ENCODE measurements at regions not wholly inside any gene's neighbourhood (a gene's known extent, or its start where the extent isn't known, plus 50 kb on each side); places are given as distances from the start of the nearest gene placed in this dataset.

GRCh38 chr16:5977329-5977728 is 879.7 kb upstream of the EEF2KMT start:
- Histone ChIP-seq H3K9ac (ENCODE audit: low read length) (no peak overlapping the region), H3K27me3 (ENCODE audit: insufficient read depth, low read length) (no peaks in the 10 kb centered on the region), H3K9me2 (ENCODE audit: insufficient read depth) (no peaks in the 10 kb centered on the region), H2AFZ (ENCODE audit: low read depth, low read length, poor library complexity, severe bottlenecking) (no peak overlapping the region), H3K9me3 (ENCODE audit: control insufficient read depth in 1 of 2, insufficient read depth in 1 of 2, low read depth in 1 of 2, low read length in 2 of 2) (peaks cover under 1 to 10% of the 10 kb centered on the region in 2 experiments; a peak in 2 of 4 replicates), H3K4me1 (ENCODE audit: control insufficient read depth in 1 of 2, insufficient read depth in 2 of 2, low read length in 2 of 2) (no peaks in the 10 kb centered on the region), H3K4me2 (ENCODE audit: low read length) (no peak overlapping the region), H4K20me1 (ENCODE audit: insufficient read depth) (no peaks in the 10 kb centered on the region), H3K4me3 (replicated peaks in 1 of 2; ENCODE audit: low read depth in 1 of 2, low read length in 2 of 2) (no peak overlapping the region), H3K36me3 (ENCODE audit: control insufficient read depth in 1 of 2, insufficient read depth in 2 of 2, low read length in 2 of 2) (no peaks in the 10 kb centered on the region), H3K79me2 (ENCODE audit: insufficient read depth, low read length) (no peaks in the 10 kb centered on the region), H3K27ac (ENCODE audit: low read depth, low read length) (no peak overlapping the region)
- POLR2A ChIA-PET, result no interaction called here
- ATAC-seq (no peak), DNase-seq (ENCODE audit: low read depth, low spot score) (no peak)
- RAD21 ChIA-PET (ENCODE audit: low non-redundant PET in 1 of 2, low total read pairs in 2 of 2, uncharacterized antibody in 2 of 2, unreplicated experiment in 2 of 2), result no interaction called here
- intact Hi-C loops (cut with micrococcal nuclease), result no loop called here
- TF ChIP-seq FOSL1 (IDR thresholded peaks at IDR 0.05; ENCODE audit: low read depth) (no peak), POLR2A (IDR thresholded peaks at IDR 0.05; ENCODE audit: borderline replicate concordance, extremely low read depth, insufficient read depth, insufficient read length) (no peak), EZH2 (IDR thresholded peaks at IDR 0.05) (no peak), POLR2AphosphoS5 (IDR thresholded peaks at IDR 0.05; ENCODE audit: low read depth, low read length) (no peak), JUND (IDR thresholded peaks at IDR 0.05) (no peak), EZH2phosphoT487 (IDR thresholded peaks at IDR 0.05; ENCODE audit: borderline replicate concordance) (no peak), ZBTB33 (IDR thresholded peaks at IDR 0.05; ENCODE audit: extremely low read depth, insufficient replicate concordance, low read length) (no peak), CTCF (IDR thresholded peaks at IDR 0.05 in 2 of 3, conservative IDR thresholded peaks at IDR 0.05 in 1 of 3; ENCODE audit: borderline replicate concordance in 1 of 3, insufficient read depth in 1 of 3, low read depth in 2 of 3, low read length in 2 of 3) (no peak), YY1 (IDR thresholded peaks at IDR 0.05; ENCODE audit: extremely low read depth, insufficient replicate concordance, low read depth, low read length) (no peak), CBX3 (IDR thresholded peaks at IDR 0.05; ENCODE audit: low read depth) (no peak), MAX (IDR thresholded peaks at IDR 0.05) (no peak), RAD21 (IDR thresholded peaks at IDR 0.05; ENCODE audit: low read depth) (no peak), ZNF274 (IDR thresholded peaks at IDR 0.05; ENCODE audit: low read depth, low read length) (no peak), TCF7L2 (IDR thresholded peaks at IDR 0.05; ENCODE audit: borderline replicate concordance, extremely low read depth, insufficient read depth, insufficient read length) (no peak), ELF1 (IDR thresholded peaks at IDR 0.05; ENCODE audit: borderline replicate concordance, low read depth) (no peak), ATF3 (IDR thresholded peaks at IDR 0.05) (no peak)
- BruUV-seq (replicated peaks), result no TSS peak
- CTCF ChIA-PET, result no interaction called here
